Osteoblast (primary cell): ENCODE measurements at regions not wholly inside any gene's neighbourhood (a gene's known extent, or its start where the extent isn't known, plus 50 kb on each side); places are given as distances from the start of the nearest gene placed in this dataset.

Source experiments
- DNase-seq: peaks from one replicate; pipeline ENCODE4 v3.0.0; 2011; ENCODE audit warnings: low spot score, mixed read lengths; ENCODE audit not compliant: insufficient read length; ENCODE audit errors: missing footprints
- H2AFZ ChIP-seq: 2 replicates; pipeline ENCODE4 v1.6.0; 2011; ENCODE audit warnings: mild to moderate bottlenecking, low read length
- H3K27ac ChIP-seq: 2 replicates; pipeline ENCODE4 v1.5.1; 2011; ENCODE audit warnings: mild to moderate bottlenecking, low read depth, low read length, moderate library complexity
- H3K27me3 ChIP-seq: 2 replicates; pipeline ENCODE4 v1.6.0; 2012; ENCODE audit warnings: mild to moderate bottlenecking, control low read depth, inconsistent platforms, low read length, moderate library complexity; ENCODE audit not compliant: insufficient read depth
- H3K36me3 ChIP-seq: 2 replicates; pipeline ENCODE4 v1.5.1; 2011; ENCODE audit warnings: mild to moderate bottlenecking, low read length, control low read depth, moderate library complexity; ENCODE audit not compliant: insufficient read depth
- H3K4me1 ChIP-seq: 2 replicates; pipeline ENCODE4 v1.5.1; 2011; ENCODE audit warnings: mild to moderate bottlenecking, low read length, control low read depth, moderate library complexity; ENCODE audit not compliant: insufficient read depth
- H3K4me2 ChIP-seq: 2 replicates; pipeline ENCODE4 v1.6.0; 2011; ENCODE audit warnings: mild to moderate bottlenecking, low read length; ENCODE audit not compliant: insufficient read depth
- H3K4me3 ChIP-seq: fragments of 200-600 bp; sonication (generic); 3 replicates; pipeline ENCODE4 v1.5.1; 2012; ENCODE audit warnings: mild to moderate bottlenecking, low read length, inconsistent platforms; ENCODE audit not compliant: insufficient read depth
- H3K79me2 ChIP-seq: 2 replicates; pipeline ENCODE4 v1.6.0; 2012; ENCODE audit warnings: mild to moderate bottlenecking, low read length, control low read depth, inconsistent platforms; ENCODE audit not compliant: insufficient read depth
- H3K9me3 ChIP-seq: 2 replicates; pipeline ENCODE4 v1.5.1; 2011; ENCODE audit warnings: low read depth, low read length, control low read depth
- H4K20me1 ChIP-seq: 2 replicates; pipeline ENCODE4 v1.6.0; 2012; ENCODE audit warnings: mild to moderate bottlenecking, low read length, control low read depth; ENCODE audit not compliant: insufficient read depth
- TF ChIP-seq, protein P1 (sequence below): IDR thresholded peaks from 2 replicates; pipeline ENCODE4 v1.5.1; 2011; ENCODE audit warnings: mild to moderate bottlenecking, low read depth, low read length, moderate library complexity; ENCODE audit errors: extremely low read depth

DNA sequence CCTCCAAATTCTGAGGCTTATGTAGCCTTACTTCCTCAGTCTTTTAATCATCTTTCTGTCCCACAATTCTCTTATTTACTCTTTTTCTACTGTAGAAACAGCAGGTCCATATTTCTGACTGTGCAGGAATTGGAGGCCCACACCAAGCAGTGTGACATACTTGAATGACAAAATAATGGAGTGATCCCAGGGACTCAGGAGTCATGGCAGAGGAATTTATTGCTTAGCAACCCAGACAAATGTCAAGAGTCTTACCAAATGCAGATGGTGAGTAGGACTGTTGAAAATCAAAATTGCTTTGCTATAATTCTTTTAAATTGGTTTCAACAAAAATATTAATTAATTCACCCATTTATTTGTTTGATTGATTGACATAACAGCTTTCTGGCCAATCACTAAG, 59.9 kb downstream of the HTR1B start:
- TF ChIP-seq, protein P1, sequence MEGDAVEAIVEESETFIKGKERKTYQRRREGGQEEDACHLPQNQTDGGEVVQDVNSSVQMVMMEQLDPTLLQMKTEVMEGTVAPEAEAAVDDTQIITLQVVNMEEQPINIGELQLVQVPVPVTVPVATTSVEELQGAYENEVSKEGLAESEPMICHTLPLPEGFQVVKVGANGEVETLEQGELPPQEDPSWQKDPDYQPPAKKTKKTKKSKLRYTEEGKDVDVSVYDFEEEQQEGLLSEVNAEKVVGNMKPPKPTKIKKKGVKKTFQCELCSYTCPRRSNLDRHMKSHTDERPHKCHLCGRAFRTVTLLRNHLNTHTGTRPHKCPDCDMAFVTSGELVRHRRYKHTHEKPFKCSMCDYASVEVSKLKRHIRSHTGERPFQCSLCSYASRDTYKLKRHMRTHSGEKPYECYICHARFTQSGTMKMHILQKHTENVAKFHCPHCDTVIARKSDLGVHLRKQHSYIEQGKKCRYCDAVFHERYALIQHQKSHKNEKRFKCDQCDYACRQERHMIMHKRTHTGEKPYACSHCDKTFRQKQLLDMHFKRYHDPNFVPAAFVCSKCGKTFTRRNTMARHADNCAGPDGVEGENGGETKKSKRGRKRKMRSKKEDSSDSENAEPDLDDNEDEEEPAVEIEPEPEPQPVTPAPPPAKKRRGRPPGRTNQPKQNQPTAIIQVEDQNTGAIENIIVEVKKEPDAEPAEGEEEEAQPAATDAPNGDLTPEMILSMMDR: no peak
- Histone ChIP-seq H3K4me1 (no peaks in the 10 kb centered on the region), H3K4me2 (no peak overlapping the region), H3K36me3 (no peaks in the 10 kb centered on the region), H3K27ac (no peak overlapping the region), H3K27me3 (no peaks in the 10 kb centered on the region), H3K4me3 (no peak overlapping the region), H3K9me3 (no peaks in the 10 kb centered on the region), H4K20me1 (no peaks in the 10 kb centered on the region), H3K79me2 (no peaks in the 10 kb centered on the region), H2AFZ (peak overlapping the region; percentile 11)
- no peak for DNase-seq

DNA sequence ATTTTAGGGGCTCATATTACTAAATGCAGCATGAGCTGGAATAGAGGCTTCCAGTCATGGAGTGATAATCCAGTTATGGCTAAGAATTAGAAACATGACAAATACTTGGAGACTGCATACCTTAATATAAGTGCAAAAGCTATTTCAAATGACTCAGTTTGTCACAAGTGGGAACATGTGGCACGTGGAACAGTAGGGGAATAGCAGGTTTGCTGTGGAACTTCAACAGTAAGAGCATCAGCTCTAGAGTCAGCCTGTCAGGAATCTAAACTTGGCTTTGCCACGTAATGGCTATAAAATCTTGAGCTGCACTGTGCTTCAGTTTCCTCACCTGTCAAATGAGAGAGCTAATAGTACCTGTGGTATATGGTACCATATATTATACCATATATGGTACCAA, 62.1 kb downstream of the HTR1B start:
- Histone ChIP-seq H3K4me1 (no peaks in the 10 kb centered on the region), H3K9me3 (no peaks in the 10 kb centered on the region), H3K36me3 (no peaks in the 10 kb centered on the region), H3K27ac (no peak overlapping the region), H3K4me3 (no peak overlapping the region), H3K4me2 (no peak overlapping the region), H2AFZ (no peak overlapping the region), H3K27me3 (no peaks in the 10 kb centered on the region), H4K20me1 (no peaks in the 10 kb centered on the region), H3K79me2 (no peaks in the 10 kb centered on the region)
- TF ChIP-seq, protein P1: no peak
- DNase-seq: no peak

DNA sequence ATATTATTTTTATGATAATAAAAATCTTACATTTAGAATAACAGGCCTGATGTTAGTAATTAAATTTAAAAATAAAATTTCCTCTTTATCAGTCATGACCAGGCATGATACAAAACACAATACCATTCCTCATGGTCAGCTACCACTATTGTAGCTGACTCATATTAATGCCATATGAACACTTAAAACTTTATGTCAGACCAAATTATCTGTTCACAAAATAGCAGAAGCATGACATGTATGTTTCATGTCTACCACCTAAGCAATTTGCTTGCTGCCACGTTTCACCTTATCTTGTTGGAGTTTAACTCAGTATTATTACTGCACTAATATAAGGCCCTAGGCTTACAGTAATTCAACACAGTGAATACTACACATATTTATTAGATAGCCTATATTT, 65.7 kb downstream of the HTR1B start:
- H3K9me3 ChIP-seq: no peaks in the 10 kb centered on the region
- no peaks in the 10 kb centered on the region for H3K79me2 ChIP-seq
- no peak overlapping the region for H3K4me3 ChIP-seq
- TF ChIP-seq, protein P1: no peak
- H3K4me1 ChIP-seq: no peaks in the 10 kb centered on the region
- H2AFZ ChIP-seq: no peak overlapping the region
- H4K20me1 ChIP-seq: no peaks in the 10 kb centered on the region
- H3K36me3 ChIP-seq: no peaks in the 10 kb centered on the region
- H3K27me3 ChIP-seq: no peaks in the 10 kb centered on the region
- H3K27ac ChIP-seq: no peak overlapping the region
- no peak for DNase-seq
- no peak overlapping the region for H3K4me2 ChIP-seq

DNA sequence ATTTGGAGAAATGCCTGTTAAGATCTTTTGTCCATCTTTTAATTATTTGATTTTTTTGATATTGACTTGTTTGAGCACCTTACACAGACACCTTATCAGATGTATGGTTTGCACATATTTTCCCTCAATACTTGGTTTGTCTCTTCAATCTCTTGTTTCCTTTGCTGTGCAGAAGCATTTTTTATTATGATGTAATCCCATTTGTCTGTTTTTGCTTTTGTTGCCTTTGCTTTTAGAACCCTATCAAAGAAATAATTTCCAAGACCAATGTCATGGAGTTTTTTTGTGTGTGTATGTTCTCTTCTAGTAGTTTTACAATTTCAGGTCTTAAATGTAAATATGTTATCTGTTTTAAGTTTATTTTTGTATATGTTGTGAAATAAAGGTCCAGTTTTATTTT, 73.9 kb downstream of the HTR1B start:
- DNase-seq: no peak
- Histone ChIP-seq H3K36me3 (no peaks in the 10 kb centered on the region), H3K4me1 (no peaks in the 10 kb centered on the region), H3K79me2 (no peaks in the 10 kb centered on the region), H3K4me3 (no peak overlapping the region), H4K20me1 (no peaks in the 10 kb centered on the region), H3K4me2 (no peak overlapping the region), H3K9me3 (no peaks in the 10 kb centered on the region), H3K27ac (no peak overlapping the region), H2AFZ (no peak overlapping the region), H3K27me3 (no peaks in the 10 kb centered on the region)
- TF ChIP-seq, protein P1: no peak
